SK-N-SH treated with all-trans-retinoic acid at 6 μM for 48 hours (cell line): ENCODE measurements at regions not wholly inside any gene's neighbourhood (a gene's known extent, or its start where the extent isn't known, plus 50 kb on each side); places are given as distances from the start of the nearest gene placed in this dataset.

ENCODE experiments used
- CSDC2 ChIP-seq: fragments of 250-450 bp; sonication (Bioruptor Pico); IDR thresholded peaks from 2 replicates; pipeline ENCODE4 v1.5.0; 2020; ENCODE audit warnings: mild to moderate bottlenecking, moderate library complexity
- OSR1 ChIP-seq: fragments of 250-450 bp; sonication (Bioruptor Pico); IDR thresholded peaks from 2 replicates; pipeline ENCODE4 v1.8.0; 2022; ENCODE audit warnings: moderate library complexity, mild to moderate bottlenecking, inconsistent platforms
- TCF4 ChIP-seq: fragments of 250-450 bp; sonication (Bioruptor Pico); IDR thresholded peaks from 2 replicates; pipeline ENCODE4 v1.8.0; 2021; ENCODE audit warnings: mild to moderate bottlenecking, moderate library complexity, borderline replicate concordance
- ZNF70 ChIP-seq: fragments of 450-650 bp; formaldehyde crosslinking; IDR thresholded peaks from 2 replicates; pipeline ENCODE4 v1.5.0; 2020; ENCODE audit warnings: mild to moderate bottlenecking, moderate library complexity
- TF ChIP-seq, protein P1 (sequence below): fragments of 250-450 bp; sonication (Bioruptor Pico); IDR thresholded peaks from 2 replicates; pipeline ENCODE4 v1.5.1; 2020; ENCODE audit warnings: low read depth, mild to moderate bottlenecking, moderate library complexity
- TF ChIP-seq, protein P2 (sequence below): fragments of 250-450 bp; sonication (Bioruptor Pico); IDR thresholded peaks from 2 replicates; pipeline ENCODE4 v1.5.1; 2021; ENCODE audit warnings: mild to moderate bottlenecking, moderate library complexity
- TF ChIP-seq, protein P3 (sequence below): fragments of 250-450 bp; sonication (Bioruptor Pico); IDR thresholded peaks from 2 replicates; pipeline ENCODE4 v1.8.0; 2020; ENCODE audit warnings: mild to moderate bottlenecking, moderate library complexity, borderline replicate concordance

DNA sequence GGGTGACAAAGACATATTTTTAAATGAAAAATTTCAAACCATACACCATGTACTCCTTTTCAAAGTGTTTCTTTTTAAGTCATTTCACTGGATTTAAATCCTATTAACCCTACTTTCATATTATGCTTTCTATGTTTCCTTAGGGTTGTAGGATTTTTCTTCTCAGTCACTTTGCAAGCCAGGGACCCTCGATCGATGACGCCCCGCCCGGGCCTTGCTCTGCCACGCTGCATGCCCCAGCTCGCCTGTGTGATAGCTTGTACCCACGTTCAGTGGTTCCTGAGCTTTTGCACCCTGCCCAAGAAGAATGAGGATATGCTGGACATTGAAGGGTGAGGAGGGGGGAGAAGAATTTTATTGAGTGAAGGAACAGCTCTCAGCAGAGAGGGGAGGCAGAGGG lies 568.0 kb downstream of the TRIB2 start:
- no peak for TF ChIP-seq OSR1 (CRISPR knock-in tag)
- TF ChIP-seq, protein P1, sequence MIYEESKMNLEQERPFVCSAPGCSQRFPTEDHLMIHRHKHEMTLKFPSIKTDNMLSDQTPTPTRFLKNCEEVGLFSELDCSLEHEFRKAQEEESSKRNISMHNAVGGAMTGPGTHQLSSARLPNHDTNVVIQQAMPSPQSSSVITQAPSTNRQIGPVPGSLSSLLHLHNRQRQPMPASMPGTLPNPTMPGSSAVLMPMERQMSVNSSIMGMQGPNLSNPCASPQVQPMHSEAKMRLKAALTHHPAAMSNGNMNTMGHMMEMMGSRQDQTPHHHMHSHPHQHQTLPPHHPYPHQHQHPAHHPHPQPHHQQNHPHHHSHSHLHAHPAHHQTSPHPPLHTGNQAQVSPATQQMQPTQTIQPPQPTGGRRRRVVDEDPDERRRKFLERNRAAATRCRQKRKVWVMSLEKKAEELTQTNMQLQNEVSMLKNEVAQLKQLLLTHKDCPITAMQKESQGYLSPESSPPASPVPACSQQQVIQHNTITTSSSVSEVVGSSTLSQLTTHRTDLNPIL (CRISPR knock-in tag) = no peak
- TF ChIP-seq, protein P2, sequence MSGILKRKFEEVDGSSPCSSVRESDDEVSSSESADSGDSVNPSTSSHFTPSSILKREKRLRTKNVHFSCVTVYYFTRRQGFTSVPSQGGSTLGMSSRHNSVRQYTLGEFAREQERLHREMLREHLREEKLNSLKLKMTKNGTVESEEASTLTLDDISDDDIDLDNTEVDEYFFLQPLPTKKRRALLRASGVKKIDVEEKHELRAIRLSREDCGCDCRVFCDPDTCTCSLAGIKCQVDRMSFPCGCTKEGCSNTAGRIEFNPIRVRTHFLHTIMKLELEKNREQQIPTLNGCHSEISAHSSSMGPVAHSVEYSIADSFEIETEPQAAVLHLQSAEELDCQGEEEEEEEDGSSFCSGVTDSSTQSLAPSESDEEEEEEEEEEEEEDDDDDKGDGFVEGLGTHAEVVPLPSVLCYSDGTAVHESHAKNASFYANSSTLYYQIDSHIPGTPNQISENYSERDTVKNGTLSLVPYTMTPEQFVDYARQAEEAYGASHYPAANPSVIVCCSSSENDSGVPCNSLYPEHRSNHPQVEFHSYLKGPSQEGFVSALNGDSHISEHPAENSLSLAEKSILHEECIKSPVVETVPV (CRISPR knock-in tag) = no peak
- no peak for TF ChIP-seq ZNF70
- TF ChIP-seq TCF4 = no peak
- TF ChIP-seq, protein P3, sequence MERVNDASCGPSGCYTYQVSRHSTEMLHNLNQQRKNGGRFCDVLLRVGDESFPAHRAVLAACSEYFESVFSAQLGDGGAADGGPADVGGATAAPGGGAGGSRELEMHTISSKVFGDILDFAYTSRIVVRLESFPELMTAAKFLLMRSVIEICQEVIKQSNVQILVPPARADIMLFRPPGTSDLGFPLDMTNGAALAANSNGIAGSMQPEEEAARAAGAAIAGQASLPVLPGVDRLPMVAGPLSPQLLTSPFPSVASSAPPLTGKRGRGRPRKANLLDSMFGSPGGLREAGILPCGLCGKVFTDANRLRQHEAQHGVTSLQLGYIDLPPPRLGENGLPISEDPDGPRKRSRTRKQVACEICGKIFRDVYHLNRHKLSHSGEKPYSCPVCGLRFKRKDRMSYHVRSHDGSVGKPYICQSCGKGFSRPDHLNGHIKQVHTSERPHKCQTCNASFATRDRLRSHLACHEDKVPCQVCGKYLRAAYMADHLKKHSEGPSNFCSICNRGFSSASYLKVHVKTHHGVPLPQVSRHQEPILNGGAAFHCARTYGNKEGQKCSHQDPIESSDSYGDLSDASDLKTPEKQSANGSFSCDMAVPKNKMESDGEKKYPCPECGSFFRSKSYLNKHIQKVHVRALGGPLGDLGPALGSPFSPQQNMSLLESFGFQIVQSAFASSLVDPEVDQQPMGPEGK (CRISPR knock-in tag) = no peak
- no peak for TF ChIP-seq CSDC2 (CRISPR knock-in tag)
